COR-L47 (cell line): ENCODE measurements at regions not wholly inside any gene's neighbourhood (a gene's known extent, or its start where the extent isn't known, plus 50 kb on each side); places are given as distances from the start of the nearest gene placed in this dataset.

Experiments
- DNase-seq: peaks from one replicate; lab custom pipeline; 2025; lab: John Stamatoyannopoulos, UW

DNA sequence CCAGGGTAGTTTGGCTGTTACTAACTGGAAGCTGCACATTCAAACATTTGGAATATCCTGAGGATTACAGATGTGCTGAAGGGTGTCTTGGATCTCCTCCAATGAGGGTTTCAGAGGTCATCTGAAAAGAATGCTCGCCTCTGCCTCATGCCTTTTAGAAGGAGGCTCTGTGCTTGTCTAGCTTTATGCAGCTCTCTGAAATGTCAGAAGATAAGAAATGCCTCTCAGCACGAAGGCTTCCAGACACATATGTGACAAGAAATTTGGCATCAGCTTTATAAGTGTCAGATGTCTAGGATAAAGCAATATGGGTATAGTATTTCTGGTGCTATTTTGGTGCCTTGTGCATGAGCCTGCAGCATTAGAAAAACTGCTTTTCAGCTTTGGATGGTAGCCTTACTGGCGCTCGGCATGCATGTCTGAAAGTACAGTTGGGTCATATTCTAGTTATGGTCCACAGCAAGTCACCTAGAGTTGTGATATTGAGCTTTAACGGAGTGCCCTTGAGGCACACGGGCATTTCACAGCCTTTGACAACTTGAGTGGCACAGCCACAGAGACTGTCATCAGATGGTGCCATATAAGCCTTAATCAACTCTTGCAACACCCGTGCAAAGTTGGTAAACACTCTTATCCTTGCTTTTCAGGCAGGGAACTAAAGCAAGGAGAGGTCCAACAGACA is 70.8 kb upstream of the PGRMC2 start:
- DNase-seq = no peak

- DNase-seq = no peak
Measured at GRCh38 chr4:128357286-128357685, 69.7 kb upstream of the PGRMC2 start.

DNA sequence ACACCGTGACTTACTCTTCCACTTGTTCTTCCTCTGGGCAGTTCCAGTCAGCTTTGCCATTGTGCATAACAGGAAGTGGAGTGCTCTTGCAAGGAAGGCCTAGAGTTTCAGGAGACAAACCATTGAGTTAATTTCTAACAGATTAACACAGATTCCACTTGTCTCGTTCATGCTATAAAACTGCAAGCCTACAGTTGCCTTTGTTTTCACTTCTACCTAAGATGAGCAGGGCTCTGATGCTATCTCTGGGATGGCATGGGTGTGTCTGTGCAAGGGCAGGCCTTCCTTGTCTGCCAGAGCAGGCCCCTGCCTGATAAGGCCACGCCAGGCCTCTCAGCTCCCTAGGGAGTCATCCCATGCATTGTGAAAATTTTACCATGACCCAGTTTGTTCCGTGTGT is 67.7 kb upstream of the PGRMC2 start:
- no peak for DNase-seq

- peak; percentile 61 for DNase-seq
Measured at GRCh38 chr4:128354205-128354821, 66.7 kb upstream of the PGRMC2 start.

DNA sequence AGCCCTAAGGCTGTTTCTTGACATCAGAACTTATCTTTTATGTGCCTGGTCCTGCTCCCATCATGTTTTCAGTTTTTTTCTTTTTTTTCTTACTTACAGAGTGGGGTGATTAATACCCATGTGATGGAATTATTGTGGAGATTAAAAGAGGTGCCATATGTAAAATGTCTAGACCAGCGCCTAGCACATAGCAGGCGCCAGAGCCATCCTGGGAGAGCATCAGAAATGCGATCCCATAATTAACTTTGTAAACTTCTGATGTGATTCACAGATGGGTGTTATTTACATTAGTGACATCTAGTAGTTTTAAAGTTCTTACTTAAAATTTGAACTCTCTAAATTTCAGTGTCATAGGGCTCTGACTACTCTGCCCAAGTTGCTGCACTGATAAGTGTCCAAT is 66.2 kb upstream of the PGRMC2 start:
- DNase-seq = no peak

DNA sequence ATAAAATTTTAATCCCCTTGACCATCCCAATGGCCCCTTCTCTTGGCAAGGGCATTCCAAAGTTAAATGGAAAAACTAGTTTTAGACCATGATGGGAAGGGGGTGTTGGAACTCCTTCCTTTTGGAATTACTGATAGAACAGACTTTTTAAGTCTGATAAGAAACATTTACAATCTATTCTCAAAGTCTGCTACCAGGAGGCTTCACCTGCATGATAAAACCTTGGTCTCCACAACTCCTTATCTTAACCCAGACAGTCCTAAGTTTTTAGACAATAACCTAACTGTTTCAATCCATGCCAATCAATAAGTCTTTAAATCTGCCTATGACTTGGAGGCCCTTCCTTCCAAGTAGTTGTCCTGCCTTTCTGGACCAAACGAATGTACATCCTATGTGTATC is 63.9 kb upstream of the PGRMC2 start:
- no peak for DNase-seq

DNA sequence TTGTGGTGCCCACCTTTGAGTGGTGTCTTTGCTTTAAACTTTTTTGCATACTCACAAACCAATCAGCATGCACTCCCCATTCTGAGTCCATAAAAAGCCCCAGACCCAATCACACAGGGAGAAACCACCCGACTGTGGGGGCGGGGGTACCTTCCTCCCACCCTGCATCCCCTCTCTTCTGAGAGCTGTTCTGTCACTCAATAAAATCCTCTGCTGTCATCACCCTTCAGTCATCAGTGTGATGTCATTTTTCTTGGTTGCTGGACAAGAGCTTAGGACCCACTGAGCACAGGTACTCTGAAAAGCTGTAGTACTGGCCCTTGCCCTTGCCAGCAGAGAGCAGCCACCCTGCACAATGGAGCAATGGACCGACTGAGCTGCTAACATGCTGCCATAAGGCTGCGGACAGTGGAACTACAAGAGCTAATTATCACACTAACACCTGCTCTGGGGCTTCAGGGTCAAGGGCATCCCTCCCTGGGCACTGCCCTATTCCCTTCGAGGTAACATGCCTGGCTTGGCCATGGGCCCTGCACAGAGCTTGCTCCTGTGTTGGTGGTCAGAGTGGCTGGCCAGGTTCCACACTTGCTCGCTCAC is 62.9 kb upstream of the PGRMC2 start:
- DNase-seq = no peak

DNA sequence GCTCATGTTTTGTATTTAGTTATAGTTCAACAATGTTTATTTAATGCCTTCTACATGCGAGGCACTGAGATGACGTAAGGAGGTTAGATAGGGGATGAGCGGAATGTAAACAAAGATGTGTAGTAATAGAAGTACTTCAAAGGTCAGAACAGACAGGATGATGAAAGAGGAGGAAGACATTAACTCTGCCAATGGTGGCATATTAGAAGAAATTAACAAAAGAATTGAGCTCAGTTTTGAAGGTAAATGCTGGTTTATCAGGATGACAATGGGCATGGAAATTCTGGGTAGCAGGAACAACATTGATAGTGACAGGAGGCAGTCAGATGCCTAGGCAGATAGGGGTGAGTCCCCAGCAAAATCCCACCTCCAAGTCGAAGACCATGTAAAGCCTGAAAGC is 62.3 kb upstream of the PGRMC2 start:
- no peak for DNase-seq

DNA sequence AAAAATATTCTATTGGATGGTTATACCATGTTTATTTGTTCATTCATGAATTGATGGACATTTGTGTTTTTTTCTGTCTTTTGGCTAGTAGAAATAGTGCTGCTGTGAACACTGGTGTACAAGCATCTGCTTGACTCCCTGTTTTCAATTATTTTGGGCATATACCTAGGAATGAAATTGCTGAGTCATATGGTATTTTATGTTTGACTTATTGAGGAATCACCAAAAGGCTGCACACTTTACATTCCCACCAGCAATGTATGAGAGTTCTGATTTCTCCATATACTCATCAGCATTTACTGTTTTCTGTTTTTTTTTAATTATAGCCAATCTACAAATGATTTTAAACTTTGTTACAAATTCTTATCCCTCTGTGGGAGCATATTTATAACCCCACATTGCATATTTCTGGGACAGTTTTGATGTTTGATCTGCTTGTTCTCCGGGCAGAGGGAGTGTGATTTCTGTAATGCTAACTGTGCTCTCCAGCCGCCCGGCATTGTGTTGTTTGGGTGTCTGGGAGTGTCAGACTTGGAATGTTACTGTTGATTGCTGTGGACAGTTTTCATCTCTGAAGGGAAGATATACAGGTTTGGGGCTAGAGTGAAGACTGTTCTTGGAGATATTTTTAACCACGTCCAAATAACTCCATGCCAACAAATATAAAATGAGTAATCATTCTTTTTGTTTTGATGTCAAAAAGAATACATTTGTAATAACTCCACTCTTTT is 60.5 kb upstream of the PGRMC2 start:
- no peak for DNase-seq

DNA sequence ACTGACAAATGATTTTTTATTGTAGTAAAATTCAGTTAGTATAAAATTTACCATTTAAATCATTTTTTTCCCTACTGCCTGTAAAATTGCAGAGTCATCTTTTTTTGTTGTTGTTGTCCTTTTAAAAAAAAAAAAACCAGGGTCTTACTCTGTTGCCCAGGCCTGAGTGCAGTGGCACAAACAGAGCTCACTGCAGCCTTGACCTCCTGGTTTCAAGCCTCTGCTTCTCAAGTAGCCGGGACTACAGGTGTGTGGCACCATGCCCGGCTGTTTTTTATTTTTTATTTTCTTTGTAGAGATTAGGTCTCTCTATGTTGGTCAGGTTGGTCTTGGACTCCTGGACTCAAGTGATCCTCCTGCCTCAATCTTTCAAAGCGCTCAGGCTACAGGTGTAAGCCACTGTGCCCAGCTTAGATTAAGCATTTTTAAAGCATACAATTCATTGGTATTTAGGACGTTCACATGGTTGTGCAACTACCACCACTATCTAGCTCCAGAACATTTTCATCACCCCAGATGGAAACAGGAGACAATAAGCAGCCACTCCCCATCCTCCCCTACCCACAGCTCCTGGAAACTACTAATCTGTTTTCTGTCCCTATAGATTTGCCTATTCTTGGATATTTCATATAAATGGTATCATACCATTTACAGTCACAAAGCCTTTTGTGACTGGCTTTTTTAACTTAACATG is 59.7 kb upstream of the PGRMC2 start:
- no peak for DNase-seq

DNA sequence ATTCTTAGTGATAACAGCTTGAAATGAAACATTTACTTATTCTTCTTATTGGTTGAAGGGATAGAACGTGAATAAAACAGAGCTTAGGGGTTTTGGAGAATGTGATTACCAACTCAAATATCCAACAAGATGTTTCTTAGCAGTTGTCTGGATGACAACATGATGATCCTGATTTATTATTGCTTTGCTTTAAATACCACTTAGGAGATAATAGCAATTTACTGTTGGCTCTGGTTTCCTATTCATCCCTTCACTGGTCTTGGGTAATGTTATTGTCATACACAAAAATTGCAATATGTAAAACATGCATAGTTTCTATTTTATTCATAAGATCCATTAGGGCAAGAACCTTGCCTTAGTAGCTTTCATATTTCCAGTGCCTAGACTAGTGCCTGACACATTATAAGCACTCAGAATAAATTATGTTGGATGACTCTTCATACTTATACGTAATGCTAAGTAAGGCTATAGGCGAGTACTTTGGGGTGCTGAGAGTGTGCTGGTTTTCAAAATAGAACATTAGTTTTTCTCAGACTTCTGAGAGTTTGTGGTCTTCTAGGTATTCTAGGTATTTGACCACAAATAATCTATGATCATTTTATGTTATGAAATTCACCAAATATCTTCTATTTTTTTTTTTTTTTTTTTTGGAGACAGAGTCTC is 58.6 kb upstream of the PGRMC2 start:
- no peak for DNase-seq

GRCh38 chr4:128345650-128346049 is 58.0 kb upstream of the PGRMC2 start:
- DNase-seq = no peak

DNA sequence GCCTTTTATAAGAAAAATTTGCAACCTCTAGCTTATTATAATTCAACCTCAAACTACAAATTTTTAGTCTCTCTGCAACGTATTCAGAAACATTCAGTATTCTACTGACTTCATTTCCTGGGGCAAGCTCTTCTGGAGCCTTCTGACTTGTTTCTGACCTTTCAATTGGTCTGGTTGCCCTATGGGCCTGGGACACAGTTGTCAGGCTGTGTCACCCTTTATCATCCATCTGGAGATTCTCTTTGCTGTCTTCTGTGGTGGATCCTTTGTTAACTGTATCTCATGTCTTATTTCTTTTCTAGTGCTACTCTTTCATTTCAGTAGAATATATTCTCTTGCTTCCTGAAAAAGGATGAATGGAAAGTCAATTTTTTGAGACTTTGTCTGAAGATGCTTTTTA is 55.1 kb upstream of the PGRMC2 start:
- DNase-seq = no peak

DNA sequence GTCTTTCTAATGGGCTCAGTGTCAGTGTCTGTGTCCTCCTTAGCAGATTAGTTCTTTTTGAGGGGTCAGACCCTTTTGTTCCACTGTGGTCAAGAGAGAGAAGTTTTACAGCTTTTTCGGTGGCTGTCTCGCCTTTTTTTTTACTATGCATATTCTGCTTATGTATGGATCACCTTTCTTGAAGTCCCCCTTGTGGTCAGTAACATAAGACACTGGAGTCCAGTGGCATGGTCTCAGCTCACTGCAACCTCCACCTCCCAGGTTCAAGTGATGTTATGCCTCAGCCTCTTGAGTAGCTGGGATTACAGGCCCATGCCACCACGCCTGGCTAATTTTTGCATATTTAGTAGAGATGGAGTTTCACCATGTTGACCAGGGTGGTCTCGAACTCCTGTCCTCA is 54.0 kb upstream of the PGRMC2 start:
- DNase-seq = no peak

GRCh38 chr4:128338634-128339355 is 51.2 kb upstream of the PGRMC2 start:
- no peak for DNase-seq

- DNase-seq = no peak
Measured at GRCh38 chr4:128337863-128338262, 50.2 kb upstream of the PGRMC2 start.
